MM.1S (cell line): ENCODE measurements at regions not wholly inside any gene's neighbourhood (a gene's known extent, or its start where the extent isn't known, plus 50 kb on each side); places are given as distances from the start of the nearest gene placed in this dataset.

ENCODE experiments used
- DNase-seq: peaks from one replicate; pipeline ENCODE4 v3.0.0-alpha.2; 2015
- H2AFZ ChIP-seq: fragments of 300-600 bp; sonication (generic); 2 replicates; pipeline ENCODE4 v1.6.0; 2016; ENCODE audit warnings: antibody characterized with exemption, low read length
- H3F3A ChIP-seq: fragments of 300-600 bp; sonication (generic); 2 replicates; pipeline ENCODE4 v1.6.1; 2016; ENCODE audit warnings: mild to moderate bottlenecking, antibody characterized with exemption, low read length, moderate library complexity, mixed read lengths; ENCODE audit not compliant: insufficient read depth
- H3K27ac ChIP-seq: fragments of 300-600 bp; sonication (generic); 2 replicates; pipeline ENCODE4 v1.5.1; 2016; ENCODE audit warnings: mild to moderate bottlenecking, low read length
- H3K27me3 ChIP-seq: fragments of 300-600 bp; sonication (generic); replicated peaks from 2 replicates; pipeline ENCODE4 v1.6.0; 2016; ENCODE audit warnings: low read length; ENCODE audit not compliant: insufficient read depth
- H3K36me3 ChIP-seq: fragments of 300-600 bp; sonication (generic); replicated peaks from 2 replicates; pipeline ENCODE4 v1.6.1; 2016; ENCODE audit warnings: mild to moderate bottlenecking, low read length, mixed read lengths; ENCODE audit not compliant: insufficient read depth
- H3K4me1 ChIP-seq: fragments of 300-600 bp; sonication (generic); 2 replicates; pipeline ENCODE4 v1.6.1; 2016; ENCODE audit warnings: low read length, mixed read lengths
- H3K4me2 ChIP-seq: fragments of 300-600 bp; sonication (generic); 2 replicates; pipeline ENCODE4 v1.6.0; 2016; ENCODE audit warnings: low read depth, low read length
- H3K4me3 ChIP-seq: fragments of 300-600 bp; sonication (generic); 2 replicates; pipeline ENCODE4 v1.5.1; 2016; ENCODE audit warnings: low read length, mixed read lengths
- H3K79me2 ChIP-seq: fragments of 300-600 bp; sonication (generic); 2 replicates; pipeline ENCODE4 v1.6.1; 2016; ENCODE audit warnings: mixed run types, low read length, mixed read lengths
- H3K9ac ChIP-seq: fragments of 300-600 bp; sonication (generic); 2 replicates; pipeline ENCODE4 v1.6.1; 2016; ENCODE audit warnings: low read length, mixed read lengths
- H3K9me2 ChIP-seq: fragments of 300-600 bp; sonication (generic); replicated peaks from 2 replicates; pipeline ENCODE4 v1.6.1; 2016; ENCODE audit warnings: mild to moderate bottlenecking, low read length, mixed read lengths; ENCODE audit not compliant: insufficient read depth
- H3K9me3 ChIP-seq: fragments of 300-600 bp; sonication (generic); replicated peaks from 2 replicates; pipeline ENCODE4 v1.6.1; 2016; ENCODE audit warnings: mild to moderate bottlenecking, low read length, mixed read lengths; ENCODE audit not compliant: insufficient read depth
- H4K20me1 ChIP-seq: fragments of 300-600 bp; sonication (generic); 2 replicates; pipeline ENCODE4 v1.6.1; 2016; ENCODE audit warnings: mild to moderate bottlenecking, low read length, moderate library complexity, mixed read lengths; ENCODE audit not compliant: insufficient read depth
- CTCF ChIP-seq: fragments of 300-600 bp; sonication (generic); IDR thresholded peaks from 2 replicates; pipeline ENCODE4 v1.5.1; 2016; ENCODE audit warnings: antibody characterized with exemption, low read length, mixed read lengths
- EZH2 ChIP-seq: fragments of 300-600 bp; sonication (generic); optimal IDR thresholded peaks from 2 replicates; pipeline ENCODE3; 2017; ENCODE audit warnings: low read depth, mild to moderate bottlenecking, antibody characterized with exemption, low read length, mixed read lengths
- EZH2phosphoT487 ChIP-seq: fragments of 300-600 bp; sonication (generic); IDR thresholded peaks from 2 replicates; pipeline ENCODE4 v1.6.1; 2018; ENCODE audit warnings: antibody characterized with exemption, low read length

GRCh38 chr20:40738976-40739375 is 49.9 kb upstream of the MAFB start:
- H3K4me1 ChIP-seq, result no peaks in the 10 kb centered on the region
- H4K20me1 ChIP-seq, result no peaks in the 10 kb centered on the region
- H3K36me3 ChIP-seq, result no peaks in the 10 kb centered on the region
- H3K79me2 ChIP-seq, result no peaks in the 10 kb centered on the region
- TF ChIP-seq CTCF (no peak), EZH2phosphoT487 (no peak)
- H3K27ac ChIP-seq, result no peak overlapping the region
- H3F3A ChIP-seq, result no peaks in the 10 kb centered on the region
- no peaks in the 10 kb centered on the region for H3K9me3 ChIP-seq
- no peak overlapping the region for H2AFZ ChIP-seq
- no peak for DNase-seq
- no peaks in the 10 kb centered on the region for H3K9me2 ChIP-seq
- H3K27me3 ChIP-seq, result no peaks in the 10 kb centered on the region
- H3K4me3 ChIP-seq, result no peak overlapping the region
- H3K9ac ChIP-seq, result no peak overlapping the region
- H3K4me2 ChIP-seq, result no peak overlapping the region

GRCh38 chr20:40739841-40740240 is 50.8 kb upstream of the MAFB start:
- Histone ChIP-seq H2AFZ (no peak overlapping the region), H3K4me1 (no peaks in the 10 kb centered on the region), H4K20me1 (no peaks in the 10 kb centered on the region), H3K36me3 (no peaks in the 10 kb centered on the region), H3K27ac (no peak overlapping the region), H3K9me2 (no peaks in the 10 kb centered on the region), H3K4me3 (no peak overlapping the region), H3K79me2 (no peaks in the 10 kb centered on the region), H3K27me3 (no peaks in the 10 kb centered on the region), H3K9ac (no peak overlapping the region), H3F3A (no peaks in the 10 kb centered on the region), H3K4me2 (no peak overlapping the region), H3K9me3 (no peaks in the 10 kb centered on the region)
- DNase-seq, result no peak
- TF ChIP-seq EZH2phosphoT487 (no peak), EZH2 (no peak), CTCF (no peak)

GRCh38 chr20:40741507-40742106 is 52.6 kb upstream of the MAFB start:
- Histone ChIP-seq H3F3A (no peaks in the 10 kb centered on the region), H3K27ac (no peak overlapping the region), H3K36me3 (no peaks in the 10 kb centered on the region), H3K4me2 (no peak overlapping the region), H3K27me3 (no peaks in the 10 kb centered on the region), H2AFZ (no peak overlapping the region), H3K4me1 (no peaks in the 10 kb centered on the region), H3K4me3 (no peak overlapping the region), H3K79me2 (no peaks in the 10 kb centered on the region), H4K20me1 (no peaks in the 10 kb centered on the region), H3K9me2 (no peaks in the 10 kb centered on the region), H3K9ac (no peak overlapping the region), H3K9me3 (no peaks in the 10 kb centered on the region)
- TF ChIP-seq EZH2phosphoT487, result no peak
- no peak for TF ChIP-seq EZH2
- peak; percentile 84 for TF ChIP-seq CTCF
- peak; percentile 57 for DNase-seq
